Large intestine (tissue), 3 donors: ENCODE measurements at regions not wholly inside any gene's neighbourhood (a gene's known extent, or its start where the extent isn't known, plus 50 kb on each side); places are given as distances from the start of the nearest gene placed in this dataset.

Experiments used
- DNase-seq, 2 donors: peaks; one replicate each; pipeline versions ENCODE4 v3.0.0 to v3.0.0-alpha.2; 2013
- H3K27ac ChIP-seq: one replicate; pipeline ENCODE4 v1.5.1; 2013; ENCODE audit warnings: low read length
- H3K27me3 ChIP-seq: 2 replicates; pipeline ENCODE4 v1.6.1; 2013; ENCODE audit warnings: low read length; ENCODE audit not compliant: control insufficient read depth, insufficient read depth
- H3K36me3 ChIP-seq: 2 replicates; pipeline ENCODE4 v1.6.1; 2013; ENCODE audit warnings: low read length; ENCODE audit not compliant: control insufficient read depth, insufficient read depth
- H3K4me1 ChIP-seq: one replicate; pipeline ENCODE4 v1.6.1; 2013; ENCODE audit warnings: low read length; ENCODE audit not compliant: control insufficient read depth, insufficient read depth
- H3K4me3 ChIP-seq: one replicate; pipeline ENCODE4 v1.5.1; 2013; ENCODE audit warnings: low read length
- H3K9me3 ChIP-seq: one replicate; pipeline ENCODE4 v1.6.1; 2013; ENCODE audit warnings: mild to moderate bottlenecking, low read depth, low read length, moderate library complexity; ENCODE audit not compliant: control insufficient read depth
- WGBS: methylation state at CpG from one replicate; pipeline ENCODE4 v1.1.5; 2013; ENCODE audit warnings: low lambda C conversion rate; ENCODE audit not compliant: insufficient coverage; 5-methylcytosine and 5-hydroxymethylcytosine counted together

GRCh38 chr1:91619881-91620280 lies 119.2 kb downstream of the CDC7 start:
- no peaks in the 10 kb centered on the region for H3K27me3 ChIP-seq
- no peak for DNase-seq
- no peaks in the 10 kb centered on the region for H3K36me3 ChIP-seq
- H3K4me1 ChIP-seq: peaks cover 7% of the 10 kb centered on the region
- H3K27ac ChIP-seq: no peak overlapping the region
- no peaks in the 10 kb centered on the region for H3K9me3 ChIP-seq
- no peak overlapping the region for H3K4me3 ChIP-seq
- 94% methylated on average over 2 of the region's 3 CpGs for WGBS

- no peak for DNase-seq
- no CpG with 5 or more reads among the region's 3 CpGs for WGBS
- Histone ChIP-seq H3K4me3 (no peak overlapping the region), H3K4me1 (peaks cover 7% of the 10 kb centered on the region), H3K27ac (no peak overlapping the region), H3K9me3 (no peaks in the 10 kb centered on the region), H3K36me3 (no peaks in the 10 kb centered on the region), H3K27me3 (no peaks in the 10 kb centered on the region)
Measured at GRCh38 chr1:91621360-91621759, 120.7 kb downstream of the CDC7 start.

DNA sequence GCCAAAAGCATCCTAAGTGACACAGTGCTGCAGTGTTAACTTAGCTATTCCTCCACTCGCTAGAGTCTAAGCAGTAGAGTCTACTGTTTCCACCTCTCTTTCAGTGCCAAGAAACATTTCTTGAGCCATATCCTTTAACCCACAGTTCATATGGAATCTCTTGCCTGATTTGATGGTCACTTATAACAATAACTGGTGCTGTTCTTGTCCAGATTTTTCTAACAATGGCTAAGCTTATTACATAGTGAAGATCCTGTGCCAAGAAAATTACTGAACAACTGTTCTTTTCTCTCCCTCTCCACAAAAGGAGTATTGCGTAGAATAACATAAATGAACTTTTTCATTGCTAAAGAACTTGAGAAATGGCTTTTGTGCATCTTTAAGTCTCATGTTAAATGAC lies 121.3 kb downstream of the CDC7 start:
- Histone ChIP-seq H3K27ac (no peak overlapping the region), H3K4me1 (peaks cover 5% of the 10 kb centered on the region), H3K36me3 (no peaks in the 10 kb centered on the region), H3K27me3 (no peaks in the 10 kb centered on the region), H3K9me3 (no peaks in the 10 kb centered on the region), H3K4me3 (no peak overlapping the region)
- no CpG with 5 or more reads among the region's 2 CpGs for WGBS
- DNase-seq: no peak

GRCh38 chr1:91622616-91623015 lies 122.0 kb downstream of the CDC7 start:
- no peak for DNase-seq
- H3K4me1 ChIP-seq: no peaks in the 10 kb centered on the region
- no peaks in the 10 kb centered on the region for H3K9me3 ChIP-seq
- WGBS: no CpG with 5 or more reads among the region's 3 CpGs
- no peaks in the 10 kb centered on the region for H3K27me3 ChIP-seq
- H3K27ac ChIP-seq: no peak overlapping the region
- no peak overlapping the region for H3K4me3 ChIP-seq
- H3K36me3 ChIP-seq: no peaks in the 10 kb centered on the region

GRCh38 chr1:91623020-91623419 lies 122.4 kb downstream of the CDC7 start:
- H3K36me3 ChIP-seq: no peaks in the 10 kb centered on the region
- no peak overlapping the region for H3K4me3 ChIP-seq
- no peaks in the 10 kb centered on the region for H3K9me3 ChIP-seq
- no peaks in the 10 kb centered on the region for H3K4me1 ChIP-seq
- no peaks in the 10 kb centered on the region for H3K27me3 ChIP-seq
- no CpG with 5 or more reads among the region's 2 CpGs for WGBS
- H3K27ac ChIP-seq: no peak overlapping the region
- DNase-seq: no peak

DNA sequence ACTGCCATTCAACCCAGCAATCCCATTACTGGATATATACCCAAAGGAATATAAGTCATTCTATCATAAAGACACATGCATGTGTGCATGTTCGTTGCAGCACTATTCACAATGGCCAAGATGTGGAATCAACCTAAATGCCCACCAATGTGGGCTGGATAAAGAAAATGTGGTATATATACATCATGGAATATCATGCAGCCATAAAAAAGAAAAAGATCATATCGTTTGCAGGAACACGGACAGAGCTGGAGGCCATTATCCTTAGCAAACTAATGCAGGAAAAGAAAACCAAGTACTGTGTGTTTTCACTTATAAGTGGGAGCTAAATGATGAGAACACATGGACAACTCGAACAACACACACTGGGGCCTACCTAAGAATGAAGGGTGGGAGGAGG lies 123.7 kb downstream of the CDC7 start:
- Histone ChIP-seq H3K4me3 (no peak overlapping the region), H3K9me3 (no peaks in the 10 kb centered on the region), H3K27ac (no peak overlapping the region), H3K36me3 (no peaks in the 10 kb centered on the region), H3K4me1 (no peaks in the 10 kb centered on the region), H3K27me3 (no peaks in the 10 kb centered on the region)
- DNase-seq: no peak
- WGBS: 94% methylated on average over 2 of the region's 4 CpGs
